ENCODE measurements at regions not wholly inside any gene's neighbourhood (a gene's known extent, or its start where the extent isn't known, plus 50 kb on each side); places are given as distances from the start of the nearest gene placed in this dataset.

GRCh38 chr15:57866149-57866736 is 159.7 kb downstream of the POLR2M start:
- 50 to 56% (median 52%) methylated on average over 7 of the region's 7 CpGs for WGBS, 3 donors
- DNase-seq: peak; percentile 44 to 59
- Histone ChIP-seq H3K9me3 (no peaks in the 10 kb centered on the region), H3K4me3 (no peak overlapping the region), H3K27ac (no peak overlapping the region), H3K36me3 (ENCODE audit: insufficient read depth in 1 of 2, low read depth in 1 of 2) (no peaks in the 10 kb centered on the region), H3K4me1 (no peaks in the 10 kb centered on the region), H3K27me3 (ENCODE audit: insufficient read depth in 3 of 3, low read length in 2 of 3) (no peaks in the 10 kb centered on the region)
- peak; percentile 53 for TF ChIP-seq CTCF (IDR thresholded peaks at IDR 0.05)
- intact Hi-C loops (cut with DNase I): loop anchor here (5.0 to 10.0 kb wide), 3 partner anchors 191 to 316 kb away; partner anchors contain the start of gene ALDH1A2 (in 1 of the 2)
- peak in 1 of 4 donors; percentile 36 for ATAC-seq

GRCh38 chr15:57867970-57868798 is 161.7 kb downstream of the POLR2M start:
- Histone ChIP-seq H3K9me3 (no peaks in the 10 kb centered on the region), H3K27ac (no peak overlapping the region), H3K36me3 (ENCODE audit: insufficient read depth in 1 of 2, low read depth in 1 of 2) (no peaks in the 10 kb centered on the region), H3K4me3 (no peak overlapping the region), H3K4me1 (no peaks in the 10 kb centered on the region), H3K27me3 (ENCODE audit: insufficient read depth in 3 of 3, low read length in 2 of 3) (no peaks in the 10 kb centered on the region)
- WGBS, 3 donors: 88 to 91% (median 89%) methylated on average over 16 of the region's 16 CpGs
- intact Hi-C loops (cut with DNase I): loop anchor here (5.0 to 10.0 kb wide), 3 partner anchors 193 to 314 kb away; partner anchors contain the start of gene ALDH1A2 (in 1 of the 2)
- no peak for TF ChIP-seq CTCF (IDR thresholded peaks at IDR 0.05)
- no peak for DNase-seq
- ATAC-seq: no peak

DNA sequence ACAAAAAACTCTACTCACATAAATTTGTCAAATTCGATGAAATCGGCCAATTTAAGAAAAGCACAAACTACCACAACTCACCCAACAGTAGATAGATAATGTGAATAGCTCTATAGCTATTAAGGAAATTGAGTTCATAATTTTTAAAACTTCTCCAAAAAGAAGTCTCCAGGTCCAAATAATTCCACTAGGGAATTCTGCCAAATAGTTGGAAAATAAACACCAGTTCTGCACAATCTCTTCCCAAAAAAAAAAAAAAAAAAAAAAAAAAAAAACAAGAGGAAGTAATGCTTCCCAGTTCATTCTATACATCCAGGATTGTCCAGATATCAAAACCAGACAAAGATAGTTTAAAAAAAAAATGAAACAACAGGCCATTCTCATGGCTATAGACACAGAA is 164.2 kb downstream of the POLR2M start:
- Histone ChIP-seq H3K27me3 (ENCODE audit: insufficient read depth in 3 of 3, low read length in 2 of 3) (no peaks in the 10 kb centered on the region), H3K36me3 (ENCODE audit: insufficient read depth in 1 of 2, low read depth in 1 of 2) (no peaks in the 10 kb centered on the region), H3K27ac (no peak overlapping the region), H3K4me3 (no peak overlapping the region), H3K4me1 (no peaks in the 10 kb centered on the region), H3K9me3 (peaks cover 7% of the 10 kb centered on the region)
- ATAC-seq (no peak), DNase-seq (no peak)
- 89 to 100% (median 95%) methylated on average over 2 of the region's 2 CpGs for WGBS, 3 donors
- TF ChIP-seq CTCF (IDR thresholded peaks at IDR 0.05): no peak
- intact Hi-C loops (cut with DNase I): no loop called here

GRCh38 chr15:57872281-57873030 is 165.9 kb downstream of the POLR2M start:
- Histone ChIP-seq H3K27ac (no peak overlapping the region), H3K4me1 (no peaks in the 10 kb centered on the region), H3K9me3 (peaks cover 11% of the 10 kb centered on the region), H3K4me3 (no peak overlapping the region), H3K36me3 (ENCODE audit: insufficient read depth in 1 of 2, low read depth in 1 of 2) (no peaks in the 10 kb centered on the region), H3K27me3 (ENCODE audit: insufficient read depth in 3 of 3, low read length in 2 of 3) (no peaks in the 10 kb centered on the region)
- WGBS, 3 donors: 46 to 50% (median 48%) methylated on average over 6 of the region's 6 CpGs
- intact Hi-C loops (cut with DNase I): no loop called here
- DNase-seq (no peak), ATAC-seq (no peak)
- no peak for TF ChIP-seq CTCF (IDR thresholded peaks at IDR 0.05)
